HEK293 (cell line): ENCODE measurements at regions not wholly inside any gene's neighbourhood (a gene's known extent, or its start where the extent isn't known, plus 50 kb on each side); places are given as distances from the start of the nearest gene placed in this dataset.

Experiments
- CTCF ChIA-PET: fragments of 350-600 bp; formaldehyde crosslinking; extraction: SDS; loops from one replicate; lab custom pipeline; 2021; ENCODE audit warnings: antibody characterized with exemption; lab: Yijun Ruan, JAX
- POLR2A ChIA-PET: fragments of 300-600 bp; formaldehyde crosslinking; extraction: SDS; loops from one replicate; lab custom pipeline; 2020; ENCODE audit warnings: antibody characterized with exemption, inconsistent platforms; lab: Yijun Ruan, JAX
- H3K27ac ChIP-seq: fragments of 200-500 bp; sonication (Bioruptor generic); 2 replicates; pipeline ENCODE4 v1.5.1; 2014; ENCODE audit warnings: low read depth, low read length, control low read depth, inconsistent platforms; ENCODE audit errors: extremely low read depth
- H3K36me3 ChIP-seq, 2 experiments: fragments of 200-500 bp in 1 of 2; sonication (Bioruptor generic) in 1 of 2; 1 replicate in 1 of 2; 2 replicates in 1 of 2; pipeline ENCODE4 v1.5.1; 2014 to 2017; ENCODE audit warnings: inconsistent platforms in 2 of 2, low read length in 2 of 2; ENCODE audit not compliant: control insufficient read depth in 2 of 2, insufficient read depth in 1 of 2
- H3K4me1 ChIP-seq: fragments of 200-500 bp; sonication (Bioruptor generic); 2 replicates; pipeline ENCODE4 v1.5.1; 2014; ENCODE audit warnings: mild to moderate bottlenecking, low read length, inconsistent platforms; ENCODE audit not compliant: control insufficient read depth, insufficient read depth
- H3K4me3 ChIP-seq: 2 replicates; pipeline ENCODE4 v1.5.1; 2011; ENCODE audit warnings: low read depth, mild to moderate bottlenecking, control low read depth, low read length, moderate library complexity
- H3K9me3 ChIP-seq: fragments of 200-500 bp; sonication (Bioruptor generic); 2 replicates; pipeline ENCODE4 v1.5.1; 2014; ENCODE audit warnings: low read depth, low read length, inconsistent platforms; ENCODE audit not compliant: control insufficient read depth, insufficient read depth
- FEZF1 ChIP-seq: fragments of 450-650 bp; formaldehyde crosslinking; IDR thresholded peaks from 2 replicates; pipeline ENCODE4 v1.5.1; 2016; ENCODE audit warnings: missing biosample characterization, missing genetic modification characterization
- GLI2 ChIP-seq: fragments of 450-650 bp; formaldehyde crosslinking; IDR thresholded peaks from 2 replicates; pipeline ENCODE4; 2017; ENCODE audit warnings: missing biosample characterization, missing genetic modification characterization, low read depth, borderline replicate concordance
- MZF1 ChIP-seq: fragments of 450-650 bp; formaldehyde crosslinking; IDR thresholded peaks from 2 replicates; pipeline ENCODE4 v1.5.1; 2017; ENCODE audit warnings: missing biosample characterization, missing genetic modification characterization, borderline replicate concordance
- OSR2 ChIP-seq: fragments of 450-650 bp; formaldehyde crosslinking; IDR thresholded peaks from 2 replicates; pipeline ENCODE4 v1.5.1; 2016; ENCODE audit warnings: missing biosample characterization, missing genetic modification characterization
- REPIN1 ChIP-seq: fragments of 450-650 bp; formaldehyde crosslinking; IDR thresholded peaks from 2 replicates; pipeline ENCODE4 v1.5.1; 2017; ENCODE audit warnings: missing biosample characterization, missing genetic modification characterization, low read depth
- ZBTB21 ChIP-seq: fragments of 450-650 bp; formaldehyde crosslinking; IDR thresholded peaks from 2 replicates; pipeline ENCODE4 v1.5.1; 2017; ENCODE audit warnings: missing biosample characterization, missing genetic modification characterization
- ZBTB44 ChIP-seq: fragments of 450-650 bp; IDR thresholded peaks from 2 replicates; pipeline ENCODE4 v1.5.1; 2018; ENCODE audit warnings: missing biosample characterization, mild to moderate bottlenecking, missing genetic modification characterization
- ZBTB49 ChIP-seq: fragments of 450-650 bp; formaldehyde crosslinking; IDR thresholded peaks from 2 replicates; pipeline ENCODE4 v1.5.1; 2016; ENCODE audit warnings: missing biosample characterization, missing genetic modification characterization, low read depth
- ZFP41 ChIP-seq: fragments of 450-650 bp; formaldehyde crosslinking; IDR thresholded peaks from 2 replicates; pipeline ENCODE4 v1.5.1; 2016; ENCODE audit warnings: missing biosample characterization, missing genetic modification characterization, borderline replicate concordance
- ZIC2 ChIP-seq: fragments of 450-650 bp; formaldehyde crosslinking; IDR thresholded peaks from 2 replicates; pipeline ENCODE4 v1.5.1; 2016; ENCODE audit warnings: missing biosample characterization, missing genetic modification characterization
- ZNF132 ChIP-seq: fragments of 450-650 bp; formaldehyde crosslinking; IDR thresholded peaks from 2 replicates; pipeline ENCODE4 v1.5.1; 2017; ENCODE audit warnings: missing biosample characterization, missing genetic modification characterization, borderline replicate concordance
- ZNF174 ChIP-seq: fragments of 450-650 bp; formaldehyde crosslinking; IDR thresholded peaks from 2 replicates; pipeline ENCODE4 v1.5.0; 2017; ENCODE audit warnings: missing biosample characterization, mild to moderate bottlenecking, missing genetic modification characterization
- ZNF18 ChIP-seq: fragments of 450-650 bp; formaldehyde crosslinking; IDR thresholded peaks from 2 replicates; pipeline ENCODE4 v1.5.1; 2016; ENCODE audit warnings: missing biosample characterization, missing genetic modification characterization
- ZNF239 ChIP-seq: fragments of 450-650 bp; formaldehyde crosslinking; IDR thresholded peaks from 2 replicates; pipeline ENCODE4 v1.5.1; 2016; ENCODE audit warnings: missing biosample characterization, missing genetic modification characterization
- ZNF26 ChIP-seq: fragments of 450-650 bp; formaldehyde crosslinking; IDR thresholded peaks from 2 replicates; pipeline ENCODE4 v1.5.1; 2016; ENCODE audit warnings: missing biosample characterization, missing genetic modification characterization
- ZNF311 ChIP-seq: fragments of 450-650 bp; formaldehyde crosslinking; IDR thresholded peaks from 2 replicates; pipeline ENCODE4 v1.5.1; 2017; ENCODE audit warnings: missing biosample characterization, missing genetic modification characterization, borderline replicate concordance
- ZNF510 ChIP-seq: fragments of 450-650 bp; formaldehyde crosslinking; IDR thresholded peaks from 2 replicates; pipeline ENCODE4 v1.5.1; 2018; ENCODE audit warnings: mild to moderate bottlenecking, missing genetic modification characterization, missing biosample characterization; ENCODE audit not compliant: insufficient replicate concordance
- ZNF548 ChIP-seq: fragments of 450-650 bp; formaldehyde crosslinking; IDR thresholded peaks from 2 replicates; pipeline ENCODE4 v1.5.1; 2016; ENCODE audit warnings: missing biosample characterization, missing genetic modification characterization
- ZNF555 ChIP-seq: fragments of 450-650 bp; formaldehyde crosslinking; conservative IDR thresholded peaks from 2 replicates; pipeline ENCODE4 v1.5.1; 2017; ENCODE audit warnings: missing biosample characterization, mild to moderate bottlenecking, missing genetic modification characterization, inconsistent platforms
- ZNF558 ChIP-seq: fragments of 450-650 bp; formaldehyde crosslinking; IDR thresholded peaks from 2 replicates; pipeline ENCODE4 v1.5.1; 2016; ENCODE audit warnings: missing biosample characterization, missing genetic modification characterization
- ZNF654 ChIP-seq: fragments of 450-650 bp; formaldehyde crosslinking; IDR thresholded peaks from 2 replicates; pipeline ENCODE4 v1.5.1; 2016; ENCODE audit warnings: low read depth, missing biosample characterization, missing genetic modification characterization
- ZNF692 ChIP-seq: fragments of 450-650 bp; formaldehyde crosslinking; IDR thresholded peaks from 2 replicates; pipeline ENCODE4 v1.5.1; 2016; ENCODE audit warnings: missing biosample characterization, missing genetic modification characterization
- ZNF747 ChIP-seq: fragments of 450-650 bp; formaldehyde crosslinking; IDR thresholded peaks from 2 replicates; pipeline ENCODE4 v1.5.1; 2016; ENCODE audit warnings: missing biosample characterization, missing genetic modification characterization
- ZNF768 ChIP-seq: fragments of 450-650 bp; formaldehyde crosslinking; IDR thresholded peaks from 2 replicates; pipeline ENCODE4 v1.5.1; 2018; ENCODE audit warnings: missing biosample characterization, mild to moderate bottlenecking, missing genetic modification characterization
- ZNF837 ChIP-seq: fragments of 450-650 bp; formaldehyde crosslinking; IDR thresholded peaks from 2 replicates; pipeline ENCODE4 v1.5.1; 2016; ENCODE audit warnings: missing biosample characterization, missing genetic modification characterization
- ZSCAN4 ChIP-seq: fragments of 450-650 bp; formaldehyde crosslinking; IDR thresholded peaks from 2 replicates; pipeline ENCODE4 v1.5.1; 2017; ENCODE audit warnings: missing biosample characterization, missing genetic modification characterization

GRCh38 chr1:213621077-213621476 is 366.7 kb upstream of the PROX1 start:
- H3K36me3 ChIP-seq = no peaks in the 10 kb centered on the region
- H3K9me3 ChIP-seq = no peaks in the 10 kb centered on the region
- H3K4me3 ChIP-seq = no peak overlapping the region
- H3K4me1 ChIP-seq = no peaks in the 10 kb centered on the region
- CTCF ChIA-PET = no interaction called here
- POLR2A ChIA-PET = no interaction called here
- TF ChIP-seq FEZF1 (tag by site-specific recombination) = no peak
- no peak for TF ChIP-seq ZNF311 (tag by site-specific recombination)
- no peak for TF ChIP-seq REPIN1
- no peak for TF ChIP-seq ZNF692 (tag by site-specific recombination)
- TF ChIP-seq ZIC2 (tag by site-specific recombination) = no peak
- no peak for TF ChIP-seq ZNF654
- TF ChIP-seq ZNF747 = no peak
- no peak for TF ChIP-seq ZNF558 (tag by site-specific recombination)
- TF ChIP-seq ZSCAN4 (tag by site-specific recombination) = no peak
- no peak for TF ChIP-seq ZNF768 (tag by site-specific recombination)
- TF ChIP-seq ZNF548 (tag by site-specific recombination) = no peak
- no peak for TF ChIP-seq ZBTB44 (tag by site-specific recombination)
- no peak for TF ChIP-seq ZNF510 (tag by site-specific recombination)
- TF ChIP-seq, all 188 proteins: peak for 0
- no peak overlapping the region for H3K27ac ChIP-seq

GRCh38 chr1:213622365-213623063 is 365.3 kb upstream of the PROX1 start:
- Histone ChIP-seq H3K27ac (no peak overlapping the region), H3K4me1 (no peaks in the 10 kb centered on the region), H3K4me3 (no peak overlapping the region), H3K36me3 (no peaks in the 10 kb centered on the region), H3K9me3 (no peaks in the 10 kb centered on the region)
- ChIA-PET POLR2A (no interaction called here), CTCF (no interaction called here)
- TF ChIP-seq ZFP41 (tag by site-specific recombination) = no peak
- TF ChIP-seq ZBTB21 (tag by site-specific recombination) = no peak
- no peak for TF ChIP-seq ZNF837 (tag by site-specific recombination)
- TF ChIP-seq OSR2 = no peak
- TF ChIP-seq ZNF132 (tag by site-specific recombination) = no peak
- no peak for TF ChIP-seq GLI2 (tag by site-specific recombination)
- TF ChIP-seq ZBTB49 (tag by site-specific recombination) = no peak
- no peak for TF ChIP-seq ZNF555 (tag by site-specific recombination)
- no peak for TF ChIP-seq ZNF174 (tag by site-specific recombination)
- TF ChIP-seq ZNF26 (tag by site-specific recombination) = no peak
- no peak for TF ChIP-seq MZF1 (tag by site-specific recombination)
- no peak for TF ChIP-seq ZNF239 (tag by site-specific recombination)
- TF ChIP-seq ZNF18 (tag by site-specific recombination) = no peak
